Daoy (cell line): ENCODE measurements at regions not wholly inside any gene's neighbourhood (a gene's known extent, or its start where the extent isn't known, plus 50 kb on each side); places are given as distances from the start of the nearest gene placed in this dataset.
"Not testable (repeated sequence)": the region's sequence is repeated elsewhere in the genome, so short reads cannot be mapped to it uniquely, and the experiment has no call there.

ENCODE experiments used
- DNase-seq: peaks from one replicate; pipeline ENCODE4 v3.0.0-alpha.2; 2015; ENCODE audit warnings: low read depth

DNA sequence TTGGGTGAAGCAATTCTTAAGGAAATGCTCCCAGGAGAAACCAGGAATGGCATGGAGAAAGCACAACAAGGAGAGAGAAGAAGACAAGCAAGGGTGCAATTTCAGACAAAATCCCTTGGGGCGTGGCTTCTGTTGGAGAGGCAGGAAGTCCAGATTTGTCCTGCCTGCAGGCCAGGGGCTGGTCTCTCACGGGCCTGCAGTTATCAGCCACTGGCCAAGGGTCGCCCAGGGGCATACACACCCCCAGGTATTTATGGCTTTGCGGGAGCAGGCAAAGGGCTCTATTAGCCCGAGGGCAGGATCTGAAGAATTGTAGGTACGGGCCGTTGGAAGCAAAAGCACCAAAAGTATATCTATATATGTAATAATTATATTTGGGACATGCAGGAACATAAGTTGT, 87.7 kb downstream of the IYD start:
- DNase-seq, result no peak

GRCh38 chr6:150456902-150457643, 88.3 kb downstream of the IYD start:
- DNase-seq, result no peak

- no peak for DNase-seq
These were observed 89.8 kb downstream of the IYD start for GRCh38 chr6:150458579-150458978.

- no peak for DNase-seq
These were observed 95.0 kb downstream of the IYD start for GRCh38 chr6:150463852-150464251.

DNA sequence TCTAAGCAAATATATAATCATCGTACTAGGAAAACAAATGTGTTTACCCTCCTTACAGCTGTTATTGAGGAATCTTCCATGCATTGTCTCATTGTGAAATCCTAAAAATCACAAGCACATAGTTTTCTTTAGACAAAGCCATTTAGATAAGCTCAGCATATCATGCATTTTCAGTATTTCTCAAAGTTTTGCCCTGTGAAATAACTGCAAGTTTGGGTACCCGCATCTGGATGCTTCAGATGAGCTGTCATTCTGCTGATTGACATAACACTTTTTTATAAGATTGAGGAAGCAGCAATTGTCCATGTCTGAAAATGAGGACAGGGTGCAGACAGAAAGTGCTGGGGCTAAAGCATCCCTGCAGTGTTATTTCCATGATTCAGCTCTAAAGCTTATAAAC, 96.2 kb downstream of the IYD start:
- DNase-seq, result no peak

DNA sequence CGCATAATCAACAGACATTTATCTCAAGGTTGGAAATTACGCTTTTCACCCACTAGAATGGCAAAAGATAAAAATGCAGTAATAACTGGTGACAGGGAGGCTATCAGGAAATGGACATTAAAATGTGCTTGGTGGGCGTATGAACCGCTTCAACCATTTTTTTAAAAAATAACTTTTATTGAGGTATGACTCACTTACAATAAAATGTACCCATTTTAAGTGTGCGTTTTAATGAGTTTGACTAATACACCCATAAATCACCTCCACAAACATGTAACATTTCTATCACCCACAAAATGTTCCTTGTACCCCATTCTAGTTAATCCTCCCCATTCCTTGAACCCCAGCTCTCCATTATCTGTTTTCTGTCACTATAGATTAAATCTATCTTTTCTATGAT, 96.8 kb downstream of the IYD start:
- DNase-seq, result no peak

- DNase-seq, result no peak
These were observed 97.4 kb downstream of the IYD start for GRCh38 chr6:150466196-150466595.

GRCh38 chr6:150470131-150470530, 101.3 kb downstream of the IYD start:
- no peak for DNase-seq

DNA sequence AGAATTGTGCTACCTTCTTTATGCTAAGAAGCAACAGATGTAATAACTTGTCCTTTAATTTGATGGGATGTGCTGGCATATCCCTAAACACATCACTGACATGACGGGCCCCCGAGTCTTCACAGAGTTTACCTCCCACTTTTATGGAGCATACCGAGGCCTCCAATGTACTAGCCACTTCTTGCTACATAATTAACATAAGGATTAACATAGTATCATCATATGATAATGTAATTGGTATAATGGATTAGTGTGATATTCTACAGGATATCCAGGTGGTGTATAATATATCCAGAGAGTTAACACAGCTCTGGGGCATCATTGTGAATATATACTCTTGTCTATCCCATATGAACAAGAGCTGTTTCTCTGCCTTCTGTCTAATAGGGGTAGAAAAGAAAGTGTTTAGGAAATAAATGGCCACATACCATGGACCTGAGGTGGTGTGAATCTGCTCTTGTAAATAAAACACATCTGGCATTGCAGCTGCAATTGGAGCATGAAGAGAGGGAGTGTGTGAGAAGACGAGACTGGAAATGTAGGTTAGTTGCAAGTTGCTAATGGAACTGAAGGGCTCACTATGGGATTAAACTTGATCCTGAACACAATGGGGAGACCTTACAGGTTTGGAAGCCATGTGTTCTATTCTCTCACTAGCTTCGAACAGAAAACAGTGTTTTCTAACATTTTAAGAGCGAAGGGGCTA, 102.3 kb downstream of the IYD start:
- DNase-seq, result no peak

DNA sequence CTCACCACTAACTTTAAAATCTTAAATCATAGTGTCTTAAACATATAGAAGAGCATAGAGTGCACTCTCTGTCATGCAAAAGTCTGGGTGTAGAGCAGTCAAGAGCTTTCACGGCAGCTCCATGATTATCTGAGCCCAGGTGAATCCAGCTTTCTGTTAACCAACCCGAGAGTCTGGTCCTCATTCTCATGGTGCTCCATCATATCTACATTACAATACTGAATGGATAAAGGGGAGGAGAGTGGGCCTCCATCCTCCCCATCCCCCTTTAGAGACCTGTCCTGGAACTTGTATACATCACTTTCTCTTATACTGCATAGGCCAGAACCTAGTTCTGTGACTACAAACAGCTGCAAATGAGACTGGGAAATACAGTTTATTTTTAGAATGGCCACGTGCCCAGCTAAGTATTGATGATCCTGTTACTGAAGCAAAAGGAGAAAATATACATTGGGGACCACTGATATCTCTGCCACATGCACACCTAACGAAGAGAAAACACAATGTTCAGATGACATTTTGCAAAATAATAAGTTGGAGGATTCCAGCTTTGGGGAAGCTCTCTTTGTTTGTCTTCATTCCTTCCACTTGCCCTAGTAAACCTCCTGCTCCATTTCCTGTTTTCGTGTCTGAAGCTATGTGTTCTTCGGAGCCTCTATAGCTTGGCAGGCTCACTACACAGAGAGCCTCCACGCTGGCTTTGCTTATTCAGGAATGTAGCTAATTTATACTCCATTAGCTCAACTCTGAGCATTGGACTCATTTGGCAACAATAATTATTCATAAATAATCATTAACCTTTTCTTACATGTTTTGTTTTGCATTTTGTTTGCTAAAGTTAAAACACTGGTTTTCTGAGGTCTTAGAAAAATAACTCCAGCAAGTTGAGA, 110.1 kb downstream of the IYD start:
- DNase-seq, result no peak

DNA sequence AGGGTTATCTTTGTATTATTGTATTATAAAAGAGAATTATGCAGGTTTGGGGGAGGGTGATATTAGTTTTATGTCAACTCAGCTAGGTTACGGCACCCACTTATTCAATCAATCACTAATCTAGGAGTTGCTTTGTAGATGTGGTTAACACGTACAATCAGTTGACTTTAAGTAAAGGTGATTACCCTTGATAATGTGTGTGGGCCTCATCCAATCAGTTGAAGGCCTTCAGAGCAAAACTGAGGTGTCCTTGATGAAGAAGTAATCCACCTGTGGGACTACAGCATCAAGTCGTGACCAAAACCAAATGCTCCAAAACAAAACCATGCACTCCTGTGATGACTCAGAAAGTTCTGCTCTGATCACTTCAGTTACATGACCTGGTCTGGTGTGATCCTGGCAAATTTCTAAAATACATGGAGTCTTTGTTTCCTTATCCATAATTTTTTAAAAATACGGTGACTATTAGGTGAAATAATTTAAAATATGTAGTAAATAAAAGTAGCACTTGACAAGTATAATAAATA, 114.1 kb downstream of the IYD start:
- DNase-seq, result no peak

GRCh38 chr6:150485161-150485958, 114.3 kb upstream of the PLEKHG1 start:
- no peak for DNase-seq

GRCh38 chr6:150486048-150486447, 113.6 kb upstream of the PLEKHG1 start:
- DNase-seq, result peak; percentile 23

GRCh38 chr6:150490586-150490985, 109.1 kb upstream of the PLEKHG1 start:
- peak; percentile 12 for DNase-seq

GRCh38 chr6:150491131-150491810, 108.4 kb upstream of the PLEKHG1 start:
- DNase-seq, result peak; percentile 86

- DNase-seq, result no peak
These were observed 107.9 kb upstream of the PLEKHG1 start for GRCh38 chr6:150491811-150492172.

DNA sequence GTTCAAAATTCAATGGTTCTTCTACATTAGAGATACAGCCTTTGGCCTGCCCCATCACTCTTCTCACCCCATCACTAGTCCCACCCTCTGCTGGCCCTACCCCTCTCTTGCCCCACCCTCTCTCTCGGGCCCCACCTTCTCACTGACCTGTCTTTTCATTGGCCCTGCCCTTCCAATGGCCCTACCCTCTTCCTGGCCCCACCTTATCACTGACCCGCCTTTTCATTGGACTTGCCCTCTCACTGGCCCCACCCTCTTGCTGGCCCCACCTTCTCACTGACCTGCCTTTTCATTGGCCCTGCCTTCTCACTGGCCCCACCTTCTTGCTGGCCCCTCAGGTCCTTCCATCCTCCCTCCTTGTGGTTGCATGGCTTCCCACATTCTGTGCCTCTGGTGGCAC, 107.2 kb upstream of the PLEKHG1 start:
- peak; percentile 93 for DNase-seq

- DNase-seq, result peak; percentile 96
These were observed 106.7 kb upstream of the PLEKHG1 start for GRCh38 chr6:150492941-150493340.

- not testable (repeated sequence) for DNase-seq
These were observed 106.1 kb upstream of the PLEKHG1 start for GRCh38 chr6:150493552-150493951.

DNA sequence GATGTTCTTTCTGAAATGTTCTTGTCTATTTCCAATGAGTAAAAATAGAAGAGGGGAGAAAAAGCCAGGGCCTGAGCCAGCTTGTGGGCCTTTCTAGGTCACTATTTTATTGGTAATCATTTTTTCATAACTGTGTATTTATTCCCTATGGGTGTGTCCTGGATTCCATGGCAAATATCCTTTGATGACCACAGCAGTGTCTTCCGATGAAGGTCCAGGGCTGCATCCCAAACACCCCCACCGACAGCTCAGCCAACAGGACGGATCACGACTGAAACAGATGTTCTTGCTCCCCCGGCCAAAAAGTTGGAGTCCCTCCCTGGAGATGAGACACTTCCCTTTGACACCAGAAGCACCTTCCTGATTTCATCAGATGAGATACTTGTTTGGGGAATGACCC, 105.4 kb upstream of the PLEKHG1 start:
- no peak for DNase-seq

DNA sequence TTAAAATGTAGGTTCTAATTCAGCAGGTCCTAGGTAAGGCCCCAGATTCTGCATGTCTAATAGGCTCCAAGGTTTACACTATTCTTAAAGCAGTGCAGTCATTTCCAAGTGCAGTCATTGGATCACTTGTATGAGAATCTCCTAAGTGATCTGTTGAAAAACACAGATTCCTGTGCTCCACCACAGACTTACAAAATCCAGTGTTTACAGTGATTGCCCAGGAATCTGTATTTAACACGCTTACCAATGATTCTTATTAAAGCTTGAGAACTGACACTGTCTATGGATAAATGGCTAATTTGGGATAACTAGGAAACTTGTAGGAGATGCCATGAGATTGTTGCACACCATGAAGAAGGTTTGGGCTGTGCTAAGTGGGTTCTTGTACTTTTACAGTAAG, 104.6 kb upstream of the PLEKHG1 start:
- no peak for DNase-seq
